Heart left ventricle (tissue), 13 donors: ENCODE measurements at regions not wholly inside any gene's neighbourhood (a gene's known extent, or its start where the extent isn't known, plus 50 kb on each side); places are given as distances from the start of the nearest gene placed in this dataset.

Experiments used
- CTCF ChIP-seq, 12 donors: fragments of 200-600 bp; sonication (generic) in 4 of 12; IDR thresholded peaks; one replicate each; pipeline versions ENCODE4 v1.5.0 to v1.8.0; 2018 to 2022; ENCODE audit warnings: antibody characterized with exemption in 12 of 12, mild to moderate bottlenecking in 5 of 12
- POLR2A ChIP-seq, 2 donors: fragments of 450-650 bp; IDR thresholded peaks; one replicate each; pipeline ENCODE4 v1.6.1; 2017; ENCODE audit warnings: antibody characterized with exemption in 2 of 2, mild to moderate bottlenecking in 2 of 2, moderate library complexity in 2 of 2
- donor health status: ischemic (EF 13 %, LVEDD 7.1; RV severe dilation, severe dysfunction).
- donor health status: DM: no; HTN: yes; CAD: no.
- donor health status: DM: no; HTN: no; CAD: no.
- donor health status: ischemic (EF 25% LVEDD 6.9; RV normal size, moderate dysfunction).
- donor health status: ischemic (EF 25% LVEDD 5.7; RV mildly dilated, moderate dysfunction).
- donor health status: ischemic (EF 35%, LVEDD 5.7; RV mildly dilated, moderate dysfunction).
- donor health status: nonischemic (EF 11% LVEDD 7.7; RV severe dilation, severe dysfunction).
- donor health status: DM: yes; HTN: yes; CAD: no.
- donor health status: PGD.
- donor health status: ischemic (EF 29% LVEDD 5.4; RV normal size, mild dysfunction).
- donor health status: nonischemic (EF 23%, LVEDD 6.1; RV moderate dilation, normal function).

- TF ChIP-seq CTCF (IDR thresholded peaks at IDR 0.05) (no peak), POLR2A (IDR thresholded peaks at IDR 0.05) (no peak)
Measured at GRCh38 chr1:861714-862113, 62.0 kb upstream of the SAMD11 start.
